Ishikawa (cell line): ENCODE measurements at regions not wholly inside any gene's neighbourhood (a gene's known extent, or its start where the extent isn't known, plus 50 kb on each side); places are given as distances from the start of the nearest gene placed in this dataset.

Experiments used
- CEBPB ChIP-seq: IDR thresholded peaks from 2 replicates; pipeline ENCODE4 v1.6.1; 2012
- EP300 ChIP-seq: IDR thresholded peaks from 2 replicates; pipeline ENCODE4 v1.6.1; 2012; ENCODE audit warnings: borderline replicate concordance
- RAD21 ChIP-seq: IDR thresholded peaks from 2 replicates; pipeline ENCODE4 v1.6.1; 2012; ENCODE audit warnings: low read depth
- TAF1 ChIP-seq: IDR thresholded peaks from 2 replicates; pipeline ENCODE4 v1.6.1; 2012; ENCODE audit warnings: low read depth, mild to moderate bottlenecking
- ZBTB7A ChIP-seq: IDR thresholded peaks from 2 replicates; pipeline ENCODE4 v1.6.1; 2012; ENCODE audit warnings: low read depth
- TF ChIP-seq, protein P1 (sequence below): IDR thresholded peaks from 2 replicates; pipeline ENCODE4 v1.6.1; 2012
- TF ChIP-seq, protein P2 (sequence below): IDR thresholded peaks from 2 replicates; pipeline ENCODE4 v1.6.1; 2012

DNA sequence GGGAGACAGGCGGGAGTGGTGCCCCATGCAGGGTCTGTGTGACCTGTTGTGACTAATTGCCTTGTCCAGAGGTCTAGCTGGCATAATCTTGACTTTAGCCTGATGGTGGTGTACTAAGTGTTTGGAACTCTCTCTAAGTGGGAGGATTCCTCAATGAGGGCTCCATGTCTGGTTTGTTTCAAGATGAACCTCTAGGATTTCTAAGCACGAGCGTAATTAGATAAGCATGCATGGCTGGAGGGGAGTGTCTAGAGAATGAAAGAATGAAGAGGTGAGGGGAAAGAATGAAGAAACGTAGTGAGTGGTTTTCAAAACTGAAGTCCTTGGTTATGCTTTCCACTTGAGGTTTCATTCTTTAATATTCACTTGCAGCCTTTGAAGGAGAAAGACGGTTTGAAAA, 833.2 kb upstream of the GYPC start:
- TF ChIP-seq RAD21 = no peak
- TF ChIP-seq CEBPB = no peak
- TF ChIP-seq, protein P1, sequence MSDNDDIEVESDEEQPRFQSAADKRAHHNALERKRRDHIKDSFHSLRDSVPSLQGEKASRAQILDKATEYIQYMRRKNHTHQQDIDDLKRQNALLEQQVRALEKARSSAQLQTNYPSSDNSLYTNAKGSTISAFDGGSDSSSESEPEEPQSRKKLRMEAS = no peak
- TF ChIP-seq, protein P2, sequence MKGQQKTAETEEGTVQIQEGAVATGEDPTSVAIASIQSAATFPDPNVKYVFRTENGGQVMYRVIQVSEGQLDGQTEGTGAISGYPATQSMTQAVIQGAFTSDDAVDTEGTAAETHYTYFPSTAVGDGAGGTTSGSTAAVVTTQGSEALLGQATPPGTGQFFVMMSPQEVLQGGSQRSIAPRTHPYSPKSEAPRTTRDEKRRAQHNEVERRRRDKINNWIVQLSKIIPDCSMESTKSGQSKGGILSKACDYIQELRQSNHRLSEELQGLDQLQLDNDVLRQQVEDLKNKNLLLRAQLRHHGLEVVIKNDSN = no peak
- TF ChIP-seq TAF1 = no peak
- TF ChIP-seq EP300 = no peak
- no peak for TF ChIP-seq ZBTB7A
